Brain microvascular endothelial cell (primary cell): ENCODE measurements at regions not wholly inside any gene's neighbourhood (a gene's known extent, or its start where the extent isn't known, plus 50 kb on each side); places are given as distances from the start of the nearest gene placed in this dataset.

Experiments
- DNase-seq: peaks from one replicate; pipeline ENCODE4 v3.0.0-alpha.2; 2020
- H3K27ac ChIP-seq: fragments of 250-450 bp; sonication (Bioruptor Pico); 2 replicates; pipeline ENCODE4 v1.5.1; 2020; ENCODE audit warnings: mild to moderate bottlenecking, moderate library complexity
- H3K27me3 ChIP-seq: fragments of 250-450 bp; sonication (Bioruptor Pico); replicated peaks from 2 replicates; pipeline ENCODE4 v1.5.1; 2020; ENCODE audit warnings: mild to moderate bottlenecking
- H3K36me3 ChIP-seq: fragments of 250-450 bp; sonication (Bioruptor Pico); replicated peaks from 2 replicates; pipeline ENCODE4 v1.5.1; 2020; ENCODE audit warnings: mild to moderate bottlenecking
- H3K4me3 ChIP-seq: 2 replicates; pipeline ENCODE4 v1.5.1; 2011; ENCODE audit warnings: low read depth, mild to moderate bottlenecking, control low read depth, low read length, moderate library complexity
- CTCF ChIP-seq: IDR thresholded peaks from 2 replicates; pipeline ENCODE4 v1.5.1; 2011; ENCODE audit warnings: low read depth, mild to moderate bottlenecking, moderate library complexity, low read length, control low read depth, inconsistent platforms; ENCODE audit errors: missing control alignments
- in situ Hi-C: cut with HindIII; loops from 2 replicates; pipeline ENCODE4 v1.10.0; 2017; ENCODE audit warnings: low sequenced_read_pairs, low pct_ligation_motif_present

- H3K4me3 ChIP-seq, result no peak overlapping the region
- H3K27ac ChIP-seq, result no peak overlapping the region
- H3K36me3 ChIP-seq, result no peaks in the 10 kb centered on the region
- no peak for DNase-seq
- H3K27me3 ChIP-seq, result no peaks in the 10 kb centered on the region
- in situ Hi-C loops, result no loop called here
- TF ChIP-seq CTCF, result no peak
Measured at GRCh38 chr1:36743286-36744005, 260.7 kb upstream of the CSF3R start.

- no peaks in the 10 kb centered on the region for H3K27me3 ChIP-seq
- in situ Hi-C loops, result no loop called here
- H3K27ac ChIP-seq, result no peak overlapping the region
- TF ChIP-seq CTCF, result no peak
- no peak overlapping the region for H3K4me3 ChIP-seq
- no peaks in the 10 kb centered on the region for H3K36me3 ChIP-seq
- DNase-seq, result no peak
Measured at GRCh38 chr1:36741066-36741465, 258.4 kb upstream of the CSF3R start.

GRCh38 chr1:36740446-36740845 lies 257.7 kb upstream of the CSF3R start:
- no peak for DNase-seq
- TF ChIP-seq CTCF, result no peak
- H3K27me3 ChIP-seq, result no peaks in the 10 kb centered on the region
- H3K27ac ChIP-seq, result no peak overlapping the region
- H3K4me3 ChIP-seq, result no peak overlapping the region
- no peaks in the 10 kb centered on the region for H3K36me3 ChIP-seq
- in situ Hi-C loops, result no loop called here

- in situ Hi-C loops, result no loop called here
- Histone ChIP-seq H3K27ac (no peak overlapping the region), H3K27me3 (no peaks in the 10 kb centered on the region), H3K4me3 (no peak overlapping the region), H3K36me3 (no peaks in the 10 kb centered on the region)
- TF ChIP-seq CTCF, result no peak
- no peak for DNase-seq
Measured at GRCh38 chr1:36739703-36740289, 257.1 kb upstream of the CSF3R start.

GRCh38 chr1:36738245-36738644 lies 255.5 kb upstream of the CSF3R start:
- no peaks in the 10 kb centered on the region for H3K27me3 ChIP-seq
- no peak overlapping the region for H3K4me3 ChIP-seq
- in situ Hi-C loops, result no loop called here
- no peak overlapping the region for H3K27ac ChIP-seq
- H3K36me3 ChIP-seq, result no peaks in the 10 kb centered on the region
- TF ChIP-seq CTCF, result no peak
- DNase-seq, result no peak

GRCh38 chr1:36737767-36738166 lies 255.1 kb upstream of the CSF3R start:
- in situ Hi-C loops, result no loop called here
- Histone ChIP-seq H3K27me3 (no peaks in the 10 kb centered on the region), H3K27ac (no peak overlapping the region), H3K36me3 (no peaks in the 10 kb centered on the region), H3K4me3 (no peak overlapping the region)
- TF ChIP-seq CTCF, result no peak
- DNase-seq, result no peak
